ENCODE measurements at regions not wholly inside any gene's neighbourhood (a gene's known extent, or its start where the extent isn't known, plus 50 kb on each side); places are given as distances from the start of the nearest gene placed in this dataset.

GRCh38 chr6:79864421-79864820, 82.9 kb downstream of the ELOVL4 start:
- Histone ChIP-seq H3K27ac (ENCODE audit: insufficient read depth, low read depth, low read length, poor library complexity, severe bottlenecking) (no peak overlapping the region), H3K27me3 (ENCODE audit: control insufficient read depth, insufficient read depth, low read length, poor library complexity, severe bottlenecking) (no peaks in the 10 kb centered on the region), H3K4me1 (ENCODE audit: control insufficient read depth, insufficient read depth, low read length) (peaks cover 4% of the 10 kb centered on the region), H3K36me3 (ENCODE audit: control insufficient read depth, insufficient read depth, low read length) (no peaks in the 10 kb centered on the region), H3K4me3 (ENCODE audit: insufficient read depth, low read depth, low read length) (no peak overlapping the region), H3K9me3 (ENCODE audit: control insufficient read depth, low read length) (no peaks in the 10 kb centered on the region)
- 93 to 96% methylated on average over 3 of the region's 3 CpGs for WGBS, 2 experiments

GRCh38 chr6:79864001-79864400, 83.4 kb downstream of the ELOVL4 start:
- WGBS, 2 experiments = 92% methylated on average over 1 of the region's 1 CpG; no CpG with 5 or more reads in 1 of the 2 experiments
- H3K27ac ChIP-seq (ENCODE audit: insufficient read depth, low read depth, low read length, poor library complexity, severe bottlenecking) = no peak overlapping the region
- no peaks in the 10 kb centered on the region for H3K27me3 ChIP-seq (ENCODE audit: control insufficient read depth, insufficient read depth, low read length, poor library complexity, severe bottlenecking)
- no peak overlapping the region for H3K4me3 ChIP-seq (ENCODE audit: insufficient read depth, low read depth, low read length)
- H3K36me3 ChIP-seq (ENCODE audit: control insufficient read depth, insufficient read depth, low read length) = no peaks in the 10 kb centered on the region
- peaks cover 4% of the 10 kb centered on the region for H3K4me1 ChIP-seq (ENCODE audit: control insufficient read depth, insufficient read depth, low read length)
- H3K9me3 ChIP-seq (ENCODE audit: control insufficient read depth, low read length) = no peaks in the 10 kb centered on the region

GRCh38 chr6:79863566-79863965, 83.8 kb downstream of the ELOVL4 start:
- no peak overlapping the region for H3K27ac ChIP-seq (ENCODE audit: insufficient read depth, low read depth, low read length, poor library complexity, severe bottlenecking)
- no peaks in the 10 kb centered on the region for H3K9me3 ChIP-seq (ENCODE audit: control insufficient read depth, low read length)
- no peaks in the 10 kb centered on the region for H3K36me3 ChIP-seq (ENCODE audit: control insufficient read depth, insufficient read depth, low read length)
- H3K4me1 ChIP-seq (ENCODE audit: control insufficient read depth, insufficient read depth, low read length) = peaks cover 4% of the 10 kb centered on the region
- H3K27me3 ChIP-seq (ENCODE audit: control insufficient read depth, insufficient read depth, low read length, poor library complexity, severe bottlenecking) = no peaks in the 10 kb centered on the region
- H3K4me3 ChIP-seq (ENCODE audit: insufficient read depth, low read depth, low read length) = no peak overlapping the region
- WGBS, 2 experiments = 86 to 95% methylated on average over 1 of the region's 1 CpG

GRCh38 chr6:79862711-79863110, 84.6 kb downstream of the ELOVL4 start:
- Histone ChIP-seq H3K4me1 (ENCODE audit: control insufficient read depth, insufficient read depth, low read length) (no peaks in the 10 kb centered on the region), H3K36me3 (ENCODE audit: control insufficient read depth, insufficient read depth, low read length) (no peaks in the 10 kb centered on the region), H3K4me3 (ENCODE audit: insufficient read depth, low read depth, low read length) (no peak overlapping the region), H3K27me3 (ENCODE audit: control insufficient read depth, insufficient read depth, low read length, poor library complexity, severe bottlenecking) (no peaks in the 10 kb centered on the region), H3K9me3 (ENCODE audit: control insufficient read depth, low read length) (no peaks in the 10 kb centered on the region), H3K27ac (ENCODE audit: insufficient read depth, low read depth, low read length, poor library complexity, severe bottlenecking) (no peak overlapping the region)
- WGBS, 2 experiments = 70 to 96% methylated on average over 1 of the region's 1 CpG

- no peaks in the 10 kb centered on the region for H3K9me3 ChIP-seq (ENCODE audit: control insufficient read depth, low read length)
- H3K27me3 ChIP-seq (ENCODE audit: control insufficient read depth, insufficient read depth, low read length, poor library complexity, severe bottlenecking) = no peaks in the 10 kb centered on the region
- no peak overlapping the region for H3K4me3 ChIP-seq (ENCODE audit: insufficient read depth, low read depth, low read length)
- H3K4me1 ChIP-seq (ENCODE audit: control insufficient read depth, insufficient read depth, low read length) = no peaks in the 10 kb centered on the region
- no peak overlapping the region for H3K27ac ChIP-seq (ENCODE audit: insufficient read depth, low read depth, low read length, poor library complexity, severe bottlenecking)
- no peaks in the 10 kb centered on the region for H3K36me3 ChIP-seq (ENCODE audit: control insufficient read depth, insufficient read depth, low read length)
- 86 to 90% methylated on average over 3 of the region's 3 CpGs for WGBS, 2 experiments
These were observed 85.2 kb downstream of the ELOVL4 start for GRCh38 chr6:79862126-79862525.

- H3K36me3 ChIP-seq (ENCODE audit: control insufficient read depth, insufficient read depth, low read length) = no peaks in the 10 kb centered on the region
- no peak overlapping the region for H3K27ac ChIP-seq (ENCODE audit: insufficient read depth, low read depth, low read length, poor library complexity, severe bottlenecking)
- H3K9me3 ChIP-seq (ENCODE audit: control insufficient read depth, low read length) = no peaks in the 10 kb centered on the region
- WGBS, 2 experiments = 82 to 85% methylated on average over 7 of the region's 7 CpGs
- no peaks in the 10 kb centered on the region for H3K4me1 ChIP-seq (ENCODE audit: control insufficient read depth, insufficient read depth, low read length)
- H3K4me3 ChIP-seq (ENCODE audit: insufficient read depth, low read depth, low read length) = no peak overlapping the region
- H3K27me3 ChIP-seq (ENCODE audit: control insufficient read depth, insufficient read depth, low read length, poor library complexity, severe bottlenecking) = no peaks in the 10 kb centered on the region
These were observed 86.3 kb downstream of the ELOVL4 start for GRCh38 chr6:79861023-79861422.

GRCh38 chr6:79847426-79847825, 99.9 kb downstream of the ELOVL4 start:
- no peaks in the 10 kb centered on the region for H3K9me3 ChIP-seq (ENCODE audit: control insufficient read depth, low read length)
- WGBS, 2 experiments = 94 to 100% methylated on average over 1 of the region's 1 CpG
- no peaks in the 10 kb centered on the region for H3K36me3 ChIP-seq (ENCODE audit: control insufficient read depth, insufficient read depth, low read length)
- no peaks in the 10 kb centered on the region for H3K27me3 ChIP-seq (ENCODE audit: control insufficient read depth, insufficient read depth, low read length, poor library complexity, severe bottlenecking)
- no peak overlapping the region for H3K4me3 ChIP-seq (ENCODE audit: insufficient read depth, low read depth, low read length)
- no peaks in the 10 kb centered on the region for H3K4me1 ChIP-seq (ENCODE audit: control insufficient read depth, insufficient read depth, low read length)
- H3K27ac ChIP-seq (ENCODE audit: insufficient read depth, low read depth, low read length, poor library complexity, severe bottlenecking) = no peak overlapping the region

GRCh38 chr6:79842376-79843040, 104.8 kb downstream of the ELOVL4 start:
- Histone ChIP-seq H3K4me3 (ENCODE audit: insufficient read depth, low read depth, low read length) (no peak overlapping the region), H3K4me1 (ENCODE audit: control insufficient read depth, insufficient read depth, low read length) (no peaks in the 10 kb centered on the region), H3K36me3 (ENCODE audit: control insufficient read depth, insufficient read depth, low read length) (no peaks in the 10 kb centered on the region), H3K27me3 (ENCODE audit: control insufficient read depth, insufficient read depth, low read length, poor library complexity, severe bottlenecking) (no peaks in the 10 kb centered on the region), H3K27ac (ENCODE audit: insufficient read depth, low read depth, low read length, poor library complexity, severe bottlenecking) (no peak overlapping the region), H3K9me3 (ENCODE audit: control insufficient read depth, low read length) (no peaks in the 10 kb centered on the region)
- 97 to 100% methylated on average over 3 of the region's 3 CpGs for WGBS, 2 experiments

GRCh38 chr6:79841577-79842375, 105.6 kb downstream of the ELOVL4 start:
- Histone ChIP-seq H3K36me3 (ENCODE audit: control insufficient read depth, insufficient read depth, low read length) (no peaks in the 10 kb centered on the region), H3K27ac (ENCODE audit: insufficient read depth, low read depth, low read length, poor library complexity, severe bottlenecking) (no peak overlapping the region), H3K4me3 (ENCODE audit: insufficient read depth, low read depth, low read length) (no peak overlapping the region), H3K27me3 (ENCODE audit: control insufficient read depth, insufficient read depth, low read length, poor library complexity, severe bottlenecking) (no peaks in the 10 kb centered on the region), H3K4me1 (ENCODE audit: control insufficient read depth, insufficient read depth, low read length) (no peaks in the 10 kb centered on the region), H3K9me3 (ENCODE audit: control insufficient read depth, low read length) (no peaks in the 10 kb centered on the region)
- 67 to 82% methylated on average over 4 of the region's 4 CpGs for WGBS, 2 experiments

- no peaks in the 10 kb centered on the region for H3K27me3 ChIP-seq (ENCODE audit: control insufficient read depth, insufficient read depth, low read length, poor library complexity, severe bottlenecking)
These were observed 108.5 kb downstream of the ELOVL4 start for GRCh38 chr6:79838851-79839250.

More at GRCh38 chr6:79838851-79839250, 108.5 kb downstream of the ELOVL4 start:
- no peaks in the 10 kb centered on the region for H3K4me1 ChIP-seq (ENCODE audit: control insufficient read depth, insufficient read depth, low read length)
- H3K4me3 ChIP-seq (ENCODE audit: insufficient read depth, low read depth, low read length) = no peak overlapping the region
- H3K36me3 ChIP-seq (ENCODE audit: control insufficient read depth, insufficient read depth, low read length) = no peaks in the 10 kb centered on the region
- H3K9me3 ChIP-seq (ENCODE audit: control insufficient read depth, low read length) = no peaks in the 10 kb centered on the region
- H3K27ac ChIP-seq (ENCODE audit: insufficient read depth, low read depth, low read length, poor library complexity, severe bottlenecking) = no peak overlapping the region

Data from ectodermal cell (in vitro differentiated cells).